ENCODE measurements at regions not wholly inside any gene's neighbourhood (a gene's known extent, or its start where the extent isn't known, plus 50 kb on each side); places are given as distances from the start of the nearest gene placed in this dataset.

- no peak for DNase-seq (ENCODE audit: low read depth)
Observed at GRCh38 chr4:147054228-147054872, 108.7 kb upstream of the TTC29 start.

- DNase-seq (ENCODE audit: low read depth) = no peak
Observed at GRCh38 chr4:147056940-147057610, 111.4 kb upstream of the TTC29 start.

- DNase-seq (ENCODE audit: low read depth) = no peak
Observed at GRCh38 chr4:147057611-147058190, 112.0 kb upstream of the TTC29 start.

GRCh38 chr4:147059064-147059731 lies 113.5 kb upstream of the TTC29 start:
- DNase-seq (ENCODE audit: low read depth) = no peak

GRCh38 chr4:147060151-147060931 lies 114.7 kb upstream of the TTC29 start:
- no peak for DNase-seq (ENCODE audit: low read depth)

GRCh38 chr4:147064856-147065255 lies 119.2 kb upstream of the TTC29 start:
- DNase-seq (ENCODE audit: low read depth) = no peak

- no peak for DNase-seq (ENCODE audit: low read depth)
Observed at GRCh38 chr4:147068564-147068963, 122.9 kb upstream of the TTC29 start.

- DNase-seq (ENCODE audit: low read depth) = no peak
Observed at GRCh38 chr4:147071209-147071740, 125.6 kb upstream of the TTC29 start.

- no peak for DNase-seq (ENCODE audit: low read depth)
Observed at GRCh38 chr4:147076179-147076578, 130.5 kb upstream of the TTC29 start.

- no peak for DNase-seq (ENCODE audit: low read depth)
Observed at GRCh38 chr4:147076728-147077127, 131.1 kb upstream of the TTC29 start.

GRCh38 chr4:147078362-147078761 lies 132.7 kb upstream of the TTC29 start:
- DNase-seq (ENCODE audit: low read depth) = no peak

- no peak for DNase-seq (ENCODE audit: low read depth)
Observed at GRCh38 chr4:147078875-147079658, 133.4 kb upstream of the TTC29 start.

- no peak for DNase-seq (ENCODE audit: low read depth)
Observed at GRCh38 chr4:147084861-147085260, 139.2 kb upstream of the TTC29 start.

GRCh38 chr4:147085781-147086180 lies 140.1 kb upstream of the TTC29 start:
- no peak for DNase-seq (ENCODE audit: low read depth)

- no peak for DNase-seq (ENCODE audit: low read depth)
Observed at GRCh38 chr4:147088146-147088545, 142.5 kb upstream of the TTC29 start.

GRCh38 chr4:147090486-147090885 lies 144.8 kb upstream of the TTC29 start:
- no peak for DNase-seq (ENCODE audit: low read depth)

GRCh38 chr4:147093206-147093605 lies 147.5 kb upstream of the TTC29 start:
- no peak for DNase-seq (ENCODE audit: low read depth)

- DNase-seq (ENCODE audit: low read depth) = no peak
Observed at GRCh38 chr4:147094238-147094637, 148.6 kb upstream of the TTC29 start.

GRCh38 chr4:147096667-147097604 lies 151.3 kb upstream of the TTC29 start:
- no peak for DNase-seq (ENCODE audit: low read depth)

GRCh38 chr4:147101678-147102077 lies 156.0 kb upstream of the TTC29 start:
- DNase-seq (ENCODE audit: low read depth) = no peak
